H1 (cell line): ENCODE measurements at regions not wholly inside any gene's neighbourhood (a gene's known extent, or its start where the extent isn't known, plus 50 kb on each side); places are given as distances from the start of the nearest gene placed in this dataset.
A peak's percentile ranks its signal among the peaks of the same experiment; 100 is the strongest.

Experiments used
- CTCF ChIA-PET: fragments of 300-600 bp; sonication (Branson Sonifier 250); formaldehyde crosslinking; loops from one replicate; lab custom pipeline; 2021; ENCODE audit not compliant: partially characterized antibody; lab: Charles Lee
- POLR2A ChIA-PET: fragments of 300-600 bp; sonication (Branson Sonifier 250); formaldehyde crosslinking; loops from one replicate; lab custom pipeline; 2021; ENCODE audit warnings: inconsistent platforms; ENCODE audit not compliant: partially characterized antibody; lab: Charles Lee
- DNase-seq, 2 experiments: peaks; one replicate each; pipeline versions ENCODE4 v3.0.0 to v3.0.0-alpha.2; 2010 to 2022; ENCODE audit warnings: low spot score in 2 of 2, low read depth in 1 of 2, mixed read lengths in 1 of 2
- FAIRE-seq: peaks from 2 replicates; lab custom pipeline; 2011; peaks lifted over from hg19 to GRCh38; lab: Jason Lieb, UNC
- H2AFZ ChIP-seq: 2 replicates; pipeline ENCODE4 v1.8.1; 2012; ENCODE audit warnings: low read length, inconsistent platforms
- H2AK5ac ChIP-seq: 2 replicates; pipeline ENCODE4 v1.6.1; 2013; ENCODE audit warnings: low read depth, low read length
- H2BK120ac ChIP-seq: replicated peaks from 2 replicates; pipeline ENCODE3; 2013; ENCODE audit warnings: low read depth, low read length, inconsistent platforms
- H2BK12ac ChIP-seq: 2 replicates; pipeline ENCODE4 v1.6.1; 2013; ENCODE audit warnings: low read depth, low read length
- H2BK15ac ChIP-seq: 2 replicates; pipeline ENCODE4 v1.6.1; 2013; ENCODE audit warnings: low read length
- H2BK20ac ChIP-seq: 2 replicates; pipeline ENCODE4 v1.6.1; 2013; ENCODE audit warnings: low read length
- H2BK5ac ChIP-seq: 2 replicates; pipeline ENCODE4 v1.6.1; 2013; ENCODE audit warnings: low read depth, low read length
- H3K14ac ChIP-seq: 2 replicates; pipeline ENCODE4 v1.6.1; 2013; ENCODE audit warnings: inconsistent platforms; ENCODE audit not compliant: insufficient read length
- H3K18ac ChIP-seq: 2 replicates; pipeline ENCODE4 v1.6.1; 2013; ENCODE audit warnings: low read length; ENCODE audit errors: extremely low read depth
- H3K23ac ChIP-seq: 2 replicates; pipeline ENCODE4 v1.6.1; 2013; ENCODE audit warnings: inconsistent platforms; ENCODE audit not compliant: insufficient read length
- H3K23me2 ChIP-seq: 2 replicates; pipeline ENCODE4 v1.6.1; 2013; ENCODE audit warnings: low read depth, low read length
- H3K27ac ChIP-seq: 2 replicates; pipeline ENCODE4 v1.6.1; 2011; ENCODE audit warnings: low read depth, low read length, inconsistent platforms
- H3K27me3 ChIP-seq, 4 experiments: replicated peaks in 1 of 4; 1 replicate in 1 of 4; 2 replicates in 3 of 4; pipeline versions ENCODE4 v1.6.1 to v1.8.1; 2011 to 2013; ENCODE audit warnings: low read length in 3 of 4, mild to moderate bottlenecking in 3 of 4, inconsistent platforms in 2 of 4, mixed read lengths in 2 of 4, moderate library complexity in 1 of 4; ENCODE audit not compliant: control insufficient read depth in 3 of 4, insufficient read depth in 3 of 4; ENCODE audit errors: extremely low read depth in 1 of 4
- H3K36me3 ChIP-seq, 4 experiments: 2 replicates each; pipeline versions ENCODE4 v1.6.1 to v1.8.1; 2011 to 2013; ENCODE audit warnings: mild to moderate bottlenecking in 4 of 4, low read length in 3 of 4, moderate library complexity in 2 of 4, control low read depth in 1 of 4, inconsistent platforms in 1 of 4; ENCODE audit not compliant: insufficient read depth in 4 of 4, control insufficient read depth in 2 of 4
- H3K4ac ChIP-seq: replicated peaks from 2 replicates; pipeline ENCODE3; 2013; ENCODE audit warnings: low read length, low read depth, mixed read lengths, inconsistent platforms; ENCODE audit not compliant: insufficient read length
- H3K4me1 ChIP-seq, 4 experiments: replicated peaks in 1 of 4; 1 replicate in 1 of 4; 2 replicates in 3 of 4; pipeline versions ENCODE4 v1.6.1 to v1.8.1; 2011 to 2013; ENCODE audit warnings: low read length in 3 of 4, inconsistent platforms in 2 of 4, mixed read lengths in 1 of 4; ENCODE audit not compliant: insufficient read depth in 4 of 4, control insufficient read depth in 3 of 4
- H3K4me2 ChIP-seq, 2 experiments: 2 replicates each; pipeline versions ENCODE4 v1.6.1 to v1.8.1; 2011 to 2013; ENCODE audit warnings: low read depth in 2 of 2, low read length in 2 of 2, control low read depth in 1 of 2, inconsistent platforms in 1 of 2, mild to moderate bottlenecking in 1 of 2; ENCODE audit not compliant: insufficient read depth in 1 of 2
- H3K4me3 ChIP-seq, 4 experiments: fragments of 200-600, 300-600 bp in 1 of 4; sonication (generic), shearing (Covaris generic), sonication (Bioruptor Twin) in 1 of 4; 2 replicates each; pipeline versions ENCODE4 v1.5.1 to v1.8.1; 2011 to 2016; ENCODE audit warnings: low read length in 4 of 4, low read depth in 3 of 4, control low read depth in 2 of 4, inconsistent platforms in 2 of 4, mild to moderate bottlenecking in 2 of 4, mixed read lengths in 1 of 4, moderate library complexity in 1 of 4; ENCODE audit not compliant: insufficient read depth in 2 of 4; ENCODE audit errors: extremely low read depth in 1 of 4
- H3K56ac ChIP-seq: replicated peaks from 2 replicates; pipeline ENCODE3; 2013; ENCODE audit warnings: low read depth, mild to moderate bottlenecking, mixed read lengths, low read length, inconsistent platforms; ENCODE audit not compliant: insufficient read length
- H3K79me1 ChIP-seq: 2 replicates; pipeline ENCODE4 v1.6.1; 2013; ENCODE audit warnings: low read depth, low read length, control low read depth
- H3K79me2 ChIP-seq, 2 experiments: 2 replicates each; pipeline versions ENCODE4 v1.6.1 to v1.8.1; 2012 to 2013; ENCODE audit warnings: low read length in 2 of 2, mild to moderate bottlenecking in 2 of 2, inconsistent platforms in 1 of 2; ENCODE audit not compliant: insufficient read depth in 2 of 2, control insufficient read depth in 1 of 2
- H3K9ac ChIP-seq, 4 experiments: replicated peaks in 1 of 4; 1 replicate in 1 of 4; 2 replicates in 3 of 4; pipeline versions ENCODE4 v1.6.1 to v1.8.1; 2011 to 2013; ENCODE audit warnings: low read depth in 3 of 4, low read length in 3 of 4, control low read depth in 2 of 4, mild to moderate bottlenecking in 2 of 4, moderate library complexity in 2 of 4, inconsistent platforms in 1 of 4; ENCODE audit errors: extremely low read depth in 1 of 4
- H3K9me3 ChIP-seq, 2 experiments: 2 replicates each; pipeline versions ENCODE4 v1.6.1 to v1.8.1; 2012 to 2013; ENCODE audit warnings: mild to moderate bottlenecking in 2 of 2, moderate library complexity in 2 of 2, control low read depth in 1 of 2, inconsistent platforms in 1 of 2, low read depth in 1 of 2, low read length in 1 of 2, mixed read lengths in 1 of 2; ENCODE audit not compliant: insufficient read depth in 2 of 2
- H4K20me1 ChIP-seq, 2 experiments: replicated peaks in 1 of 2; 2 replicates each; pipeline versions ENCODE3 to v1.8.1; 2011 to 2013; ENCODE audit warnings: inconsistent platforms in 2 of 2, low read length in 2 of 2, mild to moderate bottlenecking in 1 of 2; ENCODE audit not compliant: insufficient read depth in 2 of 2, control insufficient read depth in 1 of 2
- H4K5ac ChIP-seq: 2 replicates; pipeline ENCODE4 v1.6.1; 2013; ENCODE audit warnings: low read length, low read depth, mixed read lengths, inconsistent platforms; ENCODE audit not compliant: insufficient read length
- H4K8ac ChIP-seq: 2 replicates; pipeline ENCODE4 v1.8.0; 2013; ENCODE audit warnings: mild to moderate bottlenecking, moderate library complexity, low read length, inconsistent platforms; ENCODE audit not compliant: insufficient read depth; ENCODE audit errors: extremely low read depth
- H4K91ac ChIP-seq: replicated peaks from 2 replicates; pipeline ENCODE3; 2013; ENCODE audit warnings: low read length, mixed read lengths, inconsistent platforms; ENCODE audit not compliant: insufficient read length
- RAD21 ChIP-seq, 2 experiments: IDR thresholded peaks in 1 of 2; conservative IDR thresholded peaks in 1 of 2; 2 replicates each; pipeline ENCODE4 v1.6.1; 2011; ENCODE audit warnings: low read depth in 2 of 2, low read length in 2 of 2, improper control_type of control experiment in 1 of 2, inconsistent platforms in 1 of 2, mild to moderate bottlenecking in 1 of 2, moderate library complexity in 1 of 2
- TEAD4 ChIP-seq: IDR thresholded peaks from 2 replicates; pipeline ENCODE4 v1.6.1; 2012; ENCODE audit warnings: low read depth, low read length, inconsistent platforms, mixed read lengths
- WGBS, 2 experiments: shearing (Covaris generic) in 1 of 2; methylation state at CpG; one replicate each; pipeline versions ENCODE4 v1.1.6 to v1.1.7; 2013 to 2015; ENCODE audit warnings: low lambda C conversion rate in 2 of 2, mixed read lengths in 2 of 2, inconsistent platforms in 1 of 2, low coverage in 1 of 2, missing lambda C conversion rate in 1 of 2; ENCODE audit not compliant: insufficient replicate concordance in 2 of 2, insufficient coverage in 1 of 2, insufficient read length in 1 of 2; ENCODE audit errors: extremely low coverage in 1 of 2, missing lambda C conversion rate in 1 of 2; 5-methylcytosine and 5-hydroxymethylcytosine counted together
- TF ChIP-seq, protein P1 (sequence below), 3 experiments: IDR thresholded peaks; 1 replicate in 2 of 3; 2 replicates in 1 of 3; pipeline versions ENCODE4 v1.5.1 to v1.6.1; 2011; ENCODE audit warnings: low read length in 3 of 3, mild to moderate bottlenecking in 3 of 3, inconsistent platforms in 2 of 3, low read depth in 1 of 3, moderate library complexity in 1 of 3; ENCODE audit not compliant: insufficient read depth in 1 of 3; ENCODE audit errors: control extremely low read depth in 1 of 3

GRCh38 chrX:117743469-117744251, 372.9 kb downstream of the KLHL13 start:
- Histone ChIP-seq H3K79me2 (no peaks in the 10 kb centered on the region), H3K27ac (no peak overlapping the region), H2BK15ac (no peak overlapping the region), H3K23ac (no peak overlapping the region), H4K8ac (peak overlapping the region; percentile 68; the same call in 1 of the 2 replicates), H3K27me3 (no peaks in the 10 kb centered on the region), H2BK5ac (no peak overlapping the region), H3K18ac (no peak overlapping the region), H2BK20ac (no peak overlapping the region), H4K91ac (no peak overlapping the region), H3K4me2 (no peak overlapping the region), H2AK5ac (no peak overlapping the region), H3K9me3 (no peaks in the 10 kb centered on the region), H4K5ac (no peak overlapping the region), H3K14ac (no peak overlapping the region), H2AFZ (no peak overlapping the region; the same call in 1 of the 2 replicates), H3K56ac (no peak overlapping the region), H4K20me1 (no peaks in the 10 kb centered on the region), H2BK120ac (no peak overlapping the region), H3K23me2 (no peaks in the 10 kb centered on the region), H3K4me3 (no peak overlapping the region), H3K79me1 (no peaks in the 10 kb centered on the region), H3K4me1 (no peaks in the 10 kb centered on the region), H2BK12ac (no peak overlapping the region), H3K4ac (no peak overlapping the region), H3K36me3 (no peaks in the 10 kb centered on the region), H3K9ac (no peak overlapping the region)
- TF ChIP-seq TEAD4: no peak
- TF ChIP-seq RAD21 (IDR thresholded peaks at IDR 0.05 in 1 of 2, conservative IDR thresholded peaks at IDR 0.05 in 1 of 2; ENCODE audit: low read depth in 2 of 2, low read length in 2 of 2): peak; percentile 60 to 74
- TF ChIP-seq, protein P1, sequence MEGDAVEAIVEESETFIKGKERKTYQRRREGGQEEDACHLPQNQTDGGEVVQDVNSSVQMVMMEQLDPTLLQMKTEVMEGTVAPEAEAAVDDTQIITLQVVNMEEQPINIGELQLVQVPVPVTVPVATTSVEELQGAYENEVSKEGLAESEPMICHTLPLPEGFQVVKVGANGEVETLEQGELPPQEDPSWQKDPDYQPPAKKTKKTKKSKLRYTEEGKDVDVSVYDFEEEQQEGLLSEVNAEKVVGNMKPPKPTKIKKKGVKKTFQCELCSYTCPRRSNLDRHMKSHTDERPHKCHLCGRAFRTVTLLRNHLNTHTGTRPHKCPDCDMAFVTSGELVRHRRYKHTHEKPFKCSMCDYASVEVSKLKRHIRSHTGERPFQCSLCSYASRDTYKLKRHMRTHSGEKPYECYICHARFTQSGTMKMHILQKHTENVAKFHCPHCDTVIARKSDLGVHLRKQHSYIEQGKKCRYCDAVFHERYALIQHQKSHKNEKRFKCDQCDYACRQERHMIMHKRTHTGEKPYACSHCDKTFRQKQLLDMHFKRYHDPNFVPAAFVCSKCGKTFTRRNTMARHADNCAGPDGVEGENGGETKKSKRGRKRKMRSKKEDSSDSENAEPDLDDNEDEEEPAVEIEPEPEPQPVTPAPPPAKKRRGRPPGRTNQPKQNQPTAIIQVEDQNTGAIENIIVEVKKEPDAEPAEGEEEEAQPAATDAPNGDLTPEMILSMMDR (IDR thresholded peaks at IDR 0.05; ENCODE audit: control extremely low read depth in 1 of 3, insufficient read depth in 1 of 3, low read depth in 1 of 3, low read length in 3 of 3): peak in 2 of 3 experiments; percentile 35 to 56; a peak in 2 of 4 replicates
- DNase-seq: no peak
- ChIA-PET CTCF (interaction anchor here (0.7 to 1.6 kb wide), 15 partner anchors 8 to 692 kb away, joined by 3 to 6 read pairs (median 4); no protein-coding TSS in a partner anchor), POLR2A (no interaction called here)
- peak; percentile 91 for FAIRE-seq
- 80% methylated on average over 1 of the region's 3 CpGs; no CpG with 5 or more reads in 1 of the 2 experiments for whole genome bisulfite sequencing, 2 experiments
